MM.1S (cell line): ENCODE measurements at regions not wholly inside any gene's neighbourhood (a gene's known extent, or its start where the extent isn't known, plus 50 kb on each side); places are given as distances from the start of the nearest gene placed in this dataset.

Experiments
- CTCF ChIP-seq: fragments of 300-600 bp; sonication (generic); IDR thresholded peaks from 2 replicates; pipeline ENCODE4 v1.5.1; 2016; ENCODE audit warnings: antibody characterized with exemption, low read length, mixed read lengths
- EZH2 ChIP-seq: fragments of 300-600 bp; sonication (generic); optimal IDR thresholded peaks from 2 replicates; pipeline ENCODE3; 2017; ENCODE audit warnings: low read depth, mild to moderate bottlenecking, antibody characterized with exemption, low read length, mixed read lengths
- EZH2phosphoT487 ChIP-seq: fragments of 300-600 bp; sonication (generic); IDR thresholded peaks from 2 replicates; pipeline ENCODE4 v1.6.1; 2018; ENCODE audit warnings: antibody characterized with exemption, low read length

GRCh38 chr4:24403265-24403664 is 181.1 kb downstream of the DHX15 start:
- TF ChIP-seq CTCF (no peak), EZH2 (no peak), EZH2phosphoT487 (no peak)
